ENCODE measurements at regions not wholly inside any gene's neighbourhood (a gene's known extent, or its start where the extent isn't known, plus 50 kb on each side); places are given as distances from the start of the nearest gene placed in this dataset.

DNA sequence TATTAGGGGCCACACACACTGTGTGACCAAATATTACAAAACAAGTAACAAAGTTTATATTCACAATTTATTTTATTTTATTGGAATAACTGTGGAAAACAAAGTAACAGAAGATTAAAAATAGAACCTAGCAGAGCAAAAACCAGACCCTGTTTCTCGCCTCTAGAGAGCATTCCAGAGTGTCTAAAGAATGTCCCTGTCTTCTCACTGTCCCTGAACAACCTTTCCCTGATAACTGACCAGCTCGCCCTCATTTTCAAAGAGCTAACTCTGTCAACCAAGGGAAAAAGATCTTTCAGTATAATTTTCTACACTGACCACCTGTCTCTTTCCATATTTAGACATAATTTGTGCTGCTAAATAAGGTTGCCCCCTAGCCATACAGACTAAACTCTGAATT is 646.9 kb downstream of the USP25 start:
- no peak for DNase-seq

DNA sequence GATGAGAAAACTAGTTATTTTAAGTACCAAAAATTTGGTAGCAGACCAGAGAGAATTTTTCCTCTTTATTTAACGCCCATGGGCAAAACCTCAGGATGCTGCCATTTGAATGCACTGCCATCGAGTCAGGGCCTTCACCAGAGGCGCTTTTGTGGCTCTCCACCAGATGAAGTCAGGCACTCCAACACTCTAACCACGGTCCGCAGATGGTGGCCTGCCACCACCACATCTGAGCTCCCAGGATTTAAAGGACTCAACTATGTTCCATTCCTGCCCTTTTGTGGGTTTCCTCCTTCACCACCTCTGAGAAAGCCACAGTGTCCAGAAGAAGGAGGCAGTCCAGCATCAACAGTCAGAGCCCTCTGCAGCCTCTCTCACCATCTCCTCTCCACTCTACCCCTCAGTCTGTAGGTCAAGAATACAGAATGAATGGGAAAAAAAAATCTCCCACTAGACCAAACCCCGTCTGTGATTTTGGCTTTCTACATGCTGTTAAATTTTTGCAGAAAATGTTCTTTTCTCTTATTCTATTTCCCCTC is 647.4 kb downstream of the USP25 start:
- no peak for DNase-seq

DNA sequence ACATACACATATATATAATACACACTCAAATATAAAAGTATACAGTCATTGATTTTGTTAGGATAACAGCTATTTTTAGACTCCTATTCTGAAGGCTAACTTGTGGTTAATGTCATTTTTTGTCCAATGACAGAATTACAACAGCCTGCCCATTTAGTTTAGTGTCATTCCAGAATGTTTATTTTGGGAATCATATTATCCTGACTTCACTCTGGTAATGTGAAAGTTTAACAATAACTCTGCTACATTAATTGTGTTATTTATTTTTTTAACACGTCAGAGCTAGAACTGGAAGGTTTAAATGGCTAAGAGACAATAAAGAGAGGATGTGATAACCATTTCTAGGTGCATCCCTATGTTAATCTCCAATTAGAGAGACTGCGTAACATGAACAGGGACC is 648.1 kb downstream of the USP25 start:
- no peak for DNase-seq

DNA sequence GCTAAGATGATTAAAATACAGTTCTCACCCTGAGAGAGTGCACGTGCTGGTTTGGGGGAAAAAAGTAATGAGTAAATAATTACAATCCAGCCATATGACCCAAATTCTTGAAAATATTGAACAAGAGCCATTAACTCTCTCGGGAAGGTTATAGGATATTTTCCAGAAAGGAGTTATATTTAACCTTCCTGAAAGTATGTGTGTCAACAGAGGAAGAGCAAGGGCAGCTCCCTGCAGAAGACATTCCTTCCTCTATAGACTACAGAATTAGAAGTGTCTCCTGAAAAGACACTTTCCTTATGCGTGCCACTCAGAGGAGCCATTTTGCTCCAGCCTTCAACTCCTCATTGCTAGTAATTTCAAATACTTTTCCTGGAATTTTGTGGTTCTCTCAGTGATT is 648.7 kb downstream of the USP25 start:
- DNase-seq, result no peak

DNA sequence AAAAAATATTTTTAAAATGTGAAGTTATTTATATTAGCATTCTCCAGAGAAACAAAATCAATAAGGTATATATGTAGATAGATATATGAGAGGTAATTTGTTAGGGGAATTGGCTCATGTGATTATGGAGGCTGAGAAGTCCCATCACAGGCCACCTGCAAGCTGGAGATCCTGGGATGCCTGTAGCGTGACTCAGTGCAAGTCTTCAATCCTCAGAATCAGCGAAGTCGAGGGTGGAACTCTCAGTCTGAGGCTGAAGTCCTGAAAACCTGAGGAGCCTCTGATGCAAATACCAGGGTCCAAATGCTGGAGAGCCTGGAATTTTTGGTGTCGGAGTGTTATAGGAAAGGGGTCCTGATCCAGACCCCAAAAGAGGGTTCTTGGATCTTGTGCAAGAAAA is 658.5 kb downstream of the USP25 start:
- no peak for DNase-seq

DNA sequence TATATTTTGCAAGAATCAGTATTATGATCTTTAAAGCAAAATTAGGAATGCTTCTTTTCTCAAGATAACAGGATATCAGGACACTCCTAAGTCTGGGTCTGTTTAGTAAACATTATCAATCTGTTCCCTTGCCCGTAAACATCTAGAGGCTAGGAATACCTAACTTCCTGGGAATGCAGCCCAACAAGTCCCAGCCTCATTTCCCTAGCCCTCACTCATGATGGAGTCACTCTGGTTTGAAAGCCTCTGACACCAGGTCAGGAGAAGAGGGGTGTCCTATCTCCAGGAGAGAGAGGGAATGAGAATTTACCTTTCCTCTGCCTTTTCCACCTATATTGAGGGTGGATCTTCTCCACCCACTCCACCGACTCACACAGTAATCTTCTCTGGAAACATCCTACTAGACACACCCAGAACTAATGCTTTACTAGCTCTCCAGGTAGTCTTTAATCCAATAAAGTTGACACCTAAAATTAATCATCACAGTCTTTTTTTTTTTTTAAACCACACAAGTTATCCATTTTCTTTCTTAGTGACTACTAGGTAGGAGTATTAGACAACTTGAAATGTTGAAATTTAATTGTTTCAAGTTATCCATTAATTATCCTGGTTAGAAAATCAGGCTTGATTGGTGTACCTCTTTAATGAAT is 659.3 kb downstream of the USP25 start:
- DNase-seq, result no peak

DNA sequence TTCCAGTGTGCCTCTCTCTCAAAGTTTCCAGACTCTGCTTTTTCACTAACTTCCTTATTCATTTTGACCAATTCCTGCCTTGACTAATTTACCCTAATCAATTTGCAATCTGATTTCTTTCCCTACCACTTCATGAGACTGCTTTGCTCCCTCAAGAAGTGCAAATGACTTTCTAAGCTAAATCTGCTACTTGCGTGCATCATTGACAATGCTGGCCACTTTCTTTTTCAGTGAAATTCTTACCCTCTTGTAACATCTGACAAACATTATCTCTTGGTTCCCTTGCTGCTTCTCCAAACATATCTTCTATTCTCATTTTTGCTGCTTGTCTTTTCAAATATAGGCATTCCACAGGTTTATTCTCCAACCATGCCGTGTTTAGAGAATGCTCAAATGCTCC is 659.9 kb downstream of the USP25 start:
- DNase-seq, result no peak

DNA sequence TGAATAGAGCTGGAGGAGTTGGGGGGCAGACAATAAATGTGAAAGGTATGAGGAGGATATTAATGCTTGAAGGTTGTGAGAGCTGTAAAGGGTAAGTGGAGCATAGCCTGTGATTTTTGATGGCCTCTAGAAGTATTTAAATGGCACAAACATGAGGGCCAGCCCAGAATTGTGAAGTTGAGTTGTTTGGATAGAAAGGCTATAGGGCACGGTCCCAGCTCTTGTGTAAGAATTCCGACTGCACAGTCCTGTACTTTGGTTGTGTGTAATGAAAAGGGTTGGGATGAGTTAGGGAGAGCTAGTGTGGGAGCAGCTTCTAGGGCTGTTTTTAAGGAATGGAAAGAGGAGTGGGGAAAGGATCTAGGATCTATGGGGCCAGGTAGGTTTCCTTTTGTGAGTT is 665.5 kb downstream of the USP25 start:
- no peak for DNase-seq

DNA sequence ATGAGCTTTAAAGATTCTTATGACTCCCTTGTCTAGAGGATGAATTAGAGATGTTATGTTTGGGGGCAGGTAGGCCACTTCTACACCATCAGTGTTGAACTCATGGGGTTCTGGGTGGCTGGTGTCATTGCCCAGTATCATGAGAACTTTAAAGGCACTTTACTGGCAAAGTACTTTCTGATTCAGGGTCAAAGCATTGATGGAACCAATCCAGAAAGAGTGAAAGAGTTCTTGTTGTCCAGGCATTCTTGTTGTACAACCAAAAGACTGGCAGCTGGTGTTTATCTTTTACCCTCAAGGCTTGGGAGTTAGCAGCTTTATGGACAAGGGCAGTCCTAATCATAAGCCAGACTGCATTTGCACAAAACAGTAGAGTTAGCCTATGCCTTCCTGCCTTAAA is 673.0 kb downstream of the USP25 start:
- no peak for DNase-seq

DNA sequence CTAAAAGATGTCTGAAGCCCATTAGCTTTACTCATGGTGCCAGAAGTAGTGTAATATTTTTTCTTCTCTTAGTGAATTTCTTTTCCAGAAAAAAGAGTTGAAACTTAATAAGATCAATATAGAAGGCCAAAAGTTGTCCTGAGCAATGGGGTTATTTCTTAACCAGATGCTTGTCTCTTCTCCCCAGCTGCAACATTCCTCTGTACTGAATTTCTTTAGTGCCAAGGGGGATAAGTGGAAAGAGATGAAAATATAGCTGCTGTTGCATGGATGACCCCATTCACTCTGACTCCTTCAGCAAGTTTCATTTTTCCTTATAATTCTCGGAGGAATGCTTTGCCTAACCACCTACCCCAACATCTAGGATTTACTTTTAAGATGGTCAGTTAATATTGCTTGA is 675.0 kb downstream of the USP25 start:
- no peak for DNase-seq

DNA sequence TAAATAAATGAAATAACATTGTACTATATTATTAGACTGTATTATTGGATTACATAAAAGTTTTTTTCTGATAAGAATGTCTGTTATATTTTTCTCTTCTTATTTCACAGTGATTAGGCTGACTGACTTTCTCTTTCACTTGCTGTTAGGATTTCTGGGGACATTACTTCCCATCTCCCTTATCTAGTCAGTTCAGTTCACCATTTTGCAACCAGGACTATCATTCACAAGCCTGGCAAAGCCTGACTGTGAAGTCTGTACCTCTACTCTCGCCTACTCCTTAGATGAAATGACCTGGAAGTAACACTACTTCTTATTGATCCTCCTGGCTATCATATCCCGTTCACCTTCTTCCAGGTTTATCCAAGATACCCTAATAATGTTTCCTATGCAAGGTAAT is 676.6 kb downstream of the USP25 start:
- no peak for DNase-seq

DNA sequence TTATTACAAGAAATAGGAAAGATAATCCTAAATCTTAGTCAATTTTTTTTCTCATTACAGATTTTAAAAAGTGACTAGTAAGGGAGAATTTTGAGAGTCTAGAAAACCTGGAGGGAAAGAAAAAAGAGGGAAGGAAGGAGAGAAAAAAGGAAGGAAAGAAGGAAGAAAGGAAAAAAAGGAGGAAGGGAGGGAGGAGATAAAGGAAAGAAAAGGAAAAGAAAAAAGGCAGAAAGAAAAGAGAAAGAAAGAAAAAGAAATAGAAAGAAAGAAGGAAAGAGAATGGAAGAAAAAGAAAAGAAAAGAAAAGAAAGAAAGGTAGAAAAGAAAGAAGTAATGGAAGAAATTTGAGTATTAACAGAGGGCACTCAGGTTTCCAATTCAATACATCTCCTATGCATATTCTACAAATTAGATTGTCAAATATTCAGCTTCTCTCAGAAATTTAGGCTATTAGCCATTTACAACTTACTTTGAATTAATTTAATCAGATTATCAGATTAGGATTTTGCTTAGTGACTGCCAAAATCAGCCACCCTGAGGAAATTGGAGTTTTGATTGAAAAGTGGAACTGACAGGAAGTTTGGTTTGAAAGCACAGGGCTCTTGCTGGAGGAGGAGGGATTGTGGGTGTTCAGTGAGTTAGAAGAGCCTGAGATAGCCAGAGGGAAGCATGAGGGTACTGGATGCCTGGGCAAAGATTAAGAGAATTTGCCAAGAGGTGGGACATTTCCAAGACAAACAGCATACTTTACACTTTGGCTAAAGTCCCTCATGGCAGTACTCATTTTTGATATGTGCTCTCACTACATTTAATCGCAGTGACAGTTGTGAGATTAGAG is 677.8 kb downstream of the USP25 start:
- DNase-seq, result no peak

DNA sequence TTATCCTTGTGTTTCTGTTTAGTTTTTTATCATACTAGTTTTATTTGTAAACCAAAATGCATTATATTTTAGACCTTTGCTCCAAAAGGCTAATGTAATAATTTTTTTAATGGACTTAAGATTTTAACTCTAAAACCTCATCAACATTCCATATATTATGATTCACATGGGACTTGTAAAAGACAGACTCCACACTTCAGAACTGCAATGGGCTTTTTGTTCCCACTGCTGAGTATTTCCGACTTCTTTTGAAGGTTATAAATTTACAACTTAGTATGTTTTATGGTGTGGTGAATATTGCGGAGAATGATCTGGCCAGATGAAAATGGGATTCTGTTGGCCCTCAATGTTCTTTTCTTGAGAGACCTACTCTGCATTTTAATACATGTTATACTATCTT is 678.5 kb downstream of the USP25 start:
- no peak for DNase-seq

DNA sequence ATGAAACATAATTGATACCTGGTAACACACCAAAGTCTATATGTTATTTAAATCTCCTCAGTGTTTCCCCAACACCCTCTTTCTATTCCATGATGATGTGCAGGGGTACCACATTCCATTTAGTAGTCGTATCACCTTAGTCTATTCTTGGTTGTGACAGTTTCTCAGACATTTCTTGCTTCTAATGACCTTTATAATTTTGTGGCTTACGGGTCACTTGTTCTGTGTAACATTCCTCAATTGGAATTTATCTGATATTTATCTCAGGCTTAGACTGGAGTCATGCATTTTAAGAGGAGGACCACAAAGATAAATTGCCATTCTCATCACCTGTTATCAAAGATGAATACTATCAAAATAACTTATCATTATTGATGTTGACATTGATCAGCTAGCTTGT is 679.6 kb downstream of the USP25 start:
- DNase-seq, result no peak

DNA sequence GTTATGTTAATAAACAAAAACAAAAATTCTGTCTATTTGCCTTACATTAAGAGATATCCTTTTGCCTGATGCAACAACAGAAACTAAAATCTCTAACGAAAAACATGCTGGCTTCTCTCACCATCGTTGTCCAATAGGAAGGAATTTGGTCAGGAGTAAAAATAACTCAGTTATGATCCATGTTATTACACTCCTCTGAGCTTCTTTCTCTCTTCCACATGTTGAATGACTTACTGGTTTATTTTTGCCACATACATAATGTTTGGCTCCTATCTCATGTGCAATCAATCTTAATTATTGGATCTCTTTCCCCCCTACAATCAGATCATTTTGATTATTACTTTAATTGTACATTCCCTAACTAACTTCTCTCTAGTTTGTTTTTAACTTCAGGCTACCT is 688.4 kb downstream of the USP25 start:
- DNase-seq, result no peak

DNA sequence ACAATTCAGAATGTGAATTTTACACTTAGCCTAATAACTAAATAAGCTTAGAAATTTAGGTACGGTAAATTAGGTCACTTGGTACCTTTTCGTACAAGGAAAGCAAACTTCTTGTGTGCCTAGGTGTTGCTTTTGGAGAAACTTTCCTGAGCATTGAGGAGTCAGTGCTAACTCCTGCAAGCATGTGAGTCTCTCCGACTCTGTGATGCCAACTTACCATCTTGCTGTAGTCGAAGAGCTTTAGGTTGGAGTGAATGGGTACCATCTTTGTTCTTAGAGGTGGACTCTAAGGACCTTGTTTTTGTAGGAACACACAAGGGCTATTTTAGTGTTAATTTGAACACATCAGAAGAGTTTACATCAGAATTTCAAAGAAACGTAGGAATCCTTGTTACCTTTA is 688.9 kb downstream of the USP25 start:
- DNase-seq, result no peak

DNA sequence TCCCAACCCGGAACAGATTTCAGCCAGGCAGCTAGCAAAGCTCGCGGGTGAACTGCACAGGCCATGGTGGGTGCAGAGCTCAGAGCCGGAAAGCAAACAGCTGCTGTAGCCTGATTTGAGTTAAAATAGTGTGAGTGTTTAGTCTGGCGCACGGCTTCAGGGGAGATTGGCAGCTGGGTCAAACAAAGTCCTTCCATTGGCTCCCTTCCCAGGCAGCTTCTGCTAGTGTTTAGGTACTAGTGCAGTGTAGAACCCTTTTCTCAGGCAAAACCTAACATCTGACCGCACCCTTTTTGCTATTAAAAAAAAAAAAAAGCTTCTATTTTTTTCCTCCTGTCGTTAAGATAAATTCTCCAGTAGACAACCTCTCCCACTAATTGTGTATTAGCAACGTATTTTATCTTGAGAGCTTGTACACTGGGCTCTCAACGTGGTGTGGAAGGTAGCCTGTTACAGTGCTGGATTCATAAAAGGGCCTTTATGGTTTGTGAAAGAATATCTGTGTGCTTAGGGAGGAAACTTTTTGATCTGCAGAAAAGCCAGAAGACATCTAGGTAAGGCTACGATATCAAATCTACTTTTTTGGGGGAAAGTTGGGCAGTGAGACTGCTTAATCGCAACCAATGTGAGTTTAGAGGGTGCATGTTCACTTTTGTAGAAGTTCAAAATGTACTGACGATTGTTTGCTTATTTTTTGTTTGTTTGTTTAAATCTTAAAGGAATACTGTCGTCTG is 689.6 kb downstream of the USP25 start:
- no peak for DNase-seq

DNA sequence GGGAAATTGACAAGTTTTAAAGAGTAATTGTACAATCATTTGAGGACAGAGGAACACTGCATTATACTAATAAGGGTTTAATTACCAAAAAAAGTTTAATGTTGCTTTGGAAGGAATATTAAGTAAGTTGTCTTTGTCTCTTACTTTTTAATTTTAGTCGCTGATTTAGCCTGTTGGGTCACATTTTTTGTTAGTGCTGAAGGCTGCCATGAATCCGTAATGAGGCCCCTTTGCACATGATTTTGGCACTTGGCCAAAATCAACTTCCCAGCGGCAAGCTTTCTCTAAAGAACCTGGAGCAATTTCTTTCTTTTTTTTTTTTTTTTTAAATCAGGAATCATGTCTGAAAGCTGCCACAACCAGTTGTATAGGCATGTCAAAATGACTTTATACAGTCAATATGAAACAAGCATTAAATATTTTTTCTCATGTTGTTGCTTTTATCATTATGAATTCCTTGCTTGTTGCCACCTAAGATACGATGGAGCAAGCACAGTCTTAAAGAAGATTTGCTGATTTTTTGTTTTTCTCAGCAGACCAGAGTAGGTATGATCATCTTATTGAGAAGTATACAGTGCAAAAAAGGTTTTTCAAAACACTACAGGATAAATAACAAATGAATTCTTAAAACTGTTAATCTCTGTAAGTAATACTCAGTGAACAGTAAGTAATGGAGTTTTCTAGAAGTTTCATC is 690.4 kb downstream of the USP25 start:
- DNase-seq, result no peak

DNA sequence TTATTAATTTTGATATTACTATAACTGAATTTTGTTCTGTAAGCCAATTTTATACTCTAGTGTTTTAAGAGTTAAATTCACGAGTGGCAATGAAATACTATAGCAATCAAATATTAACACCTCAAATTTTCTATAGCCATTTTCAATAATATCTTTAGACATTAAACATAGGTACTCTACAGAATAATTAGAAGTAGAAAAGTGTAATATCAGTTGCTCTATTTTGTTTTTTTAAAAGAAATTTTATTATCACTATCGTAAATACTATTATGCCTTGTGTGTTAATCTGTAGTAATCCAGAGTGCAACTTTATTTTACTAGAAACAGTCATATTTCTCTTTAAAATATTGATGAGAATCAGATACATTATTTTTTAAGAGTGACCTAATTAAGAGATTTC is 691.2 kb downstream of the USP25 start:
- DNase-seq, result no peak

DNA sequence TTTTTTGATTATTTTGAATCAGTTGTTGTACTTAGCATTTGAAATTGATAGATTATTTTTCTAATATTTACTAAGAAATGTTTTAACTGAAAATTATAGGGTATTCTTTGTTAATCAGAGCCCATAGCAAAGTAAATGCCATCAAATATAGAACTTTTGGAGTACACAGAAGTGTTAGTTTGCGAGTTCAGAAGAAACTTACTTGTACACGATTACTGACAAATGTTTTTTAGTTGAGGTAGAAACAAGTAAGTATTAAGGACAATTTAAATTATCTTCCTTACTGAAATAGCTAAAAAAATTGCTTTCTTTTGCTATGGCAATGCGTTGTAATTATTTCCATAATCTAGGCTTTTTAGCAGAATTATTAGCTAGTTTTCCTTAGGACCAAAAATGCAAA is 692.2 kb downstream of the USP25 start:
- no peak for DNase-seq

DNA sequence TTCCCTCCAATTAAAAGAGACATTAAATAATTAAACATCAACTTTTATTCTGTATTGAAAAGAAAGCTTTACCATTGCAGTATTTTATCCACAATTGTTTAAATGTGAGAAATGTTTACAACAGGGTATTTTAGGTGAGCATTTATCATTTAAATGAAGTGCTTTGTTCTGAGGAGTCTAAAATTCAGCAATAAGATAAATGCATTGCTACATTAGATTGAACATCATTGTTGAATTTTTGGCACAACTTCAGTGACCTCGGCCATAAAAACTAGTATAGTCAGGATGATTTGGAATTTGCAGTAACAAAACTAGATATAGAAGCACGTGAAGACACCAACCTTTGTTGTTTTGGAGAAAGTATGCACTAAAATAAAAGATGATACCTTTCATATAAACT is 692.9 kb downstream of the USP25 start:
- DNase-seq, result no peak

DNA sequence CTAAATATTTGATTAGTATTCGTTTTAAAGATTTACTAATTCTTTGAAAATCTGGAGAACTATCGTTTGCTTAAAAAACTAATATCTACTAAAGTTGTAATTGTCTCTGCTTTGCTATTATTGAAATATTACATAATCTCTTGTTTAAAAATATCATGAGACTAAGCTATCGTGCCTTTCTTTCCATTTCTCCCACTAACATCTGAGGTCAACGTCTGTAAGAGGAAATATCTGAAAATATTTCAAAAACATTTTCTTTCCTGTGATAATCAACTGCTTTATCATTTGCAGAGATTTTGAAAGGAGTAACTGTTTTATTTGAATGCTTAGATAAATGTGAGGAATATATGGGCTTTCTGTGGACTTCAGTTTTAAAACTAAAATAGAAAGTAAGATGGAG is 694.1 kb downstream of the USP25 start:
- no peak for DNase-seq

DNA sequence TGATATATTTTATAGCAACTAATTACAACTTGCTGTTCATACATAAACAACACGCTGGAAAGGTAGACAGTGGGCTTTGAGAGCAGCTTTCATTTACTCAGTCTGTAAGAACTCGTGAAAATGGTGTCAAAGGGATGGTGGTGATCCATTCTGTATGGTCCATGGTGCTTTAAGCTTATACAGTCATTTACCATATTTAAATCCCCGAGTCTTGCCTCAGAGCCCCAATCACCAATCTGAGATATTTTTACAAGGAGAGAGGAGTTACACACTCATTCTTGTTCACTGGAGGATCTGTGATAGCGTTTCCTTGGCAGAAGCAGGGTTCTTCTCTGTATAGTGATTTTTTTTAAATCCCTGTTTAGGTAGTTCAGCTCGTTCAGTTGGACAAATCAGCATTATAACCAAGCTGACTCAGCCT is 694.6 kb downstream of the USP25 start:
- DNase-seq, result no peak
